Vagina (tissue), 2 donors: ENCODE measurements at regions not wholly inside any gene's neighbourhood (a gene's known extent, or its start where the extent isn't known, plus 50 kb on each side); places are given as distances from the start of the nearest gene placed in this dataset.

Source experiments
- POLR2A ChIP-seq, 2 donors: fragments of 450-650 bp; IDR thresholded peaks; one replicate each; pipeline ENCODE4 v1.6.1; 2017; ENCODE audit warnings: antibody characterized with exemption in 2 of 2, mild to moderate bottlenecking in 2 of 2, moderate library complexity in 2 of 2
- TF ChIP-seq, protein P1 (sequence below), 3 experiments: fragments of 450-650 bp in 2 of 3; fragments of 200-600 bp in 1 of 3; sonication (generic) in 1 of 3; IDR thresholded peaks; one replicate each; pipeline ENCODE4 v1.5.1; 2017 to 2019; ENCODE audit warnings: antibody characterized with exemption in 3 of 3, mild to moderate bottlenecking in 2 of 3, moderate library complexity in 2 of 3

DNA sequence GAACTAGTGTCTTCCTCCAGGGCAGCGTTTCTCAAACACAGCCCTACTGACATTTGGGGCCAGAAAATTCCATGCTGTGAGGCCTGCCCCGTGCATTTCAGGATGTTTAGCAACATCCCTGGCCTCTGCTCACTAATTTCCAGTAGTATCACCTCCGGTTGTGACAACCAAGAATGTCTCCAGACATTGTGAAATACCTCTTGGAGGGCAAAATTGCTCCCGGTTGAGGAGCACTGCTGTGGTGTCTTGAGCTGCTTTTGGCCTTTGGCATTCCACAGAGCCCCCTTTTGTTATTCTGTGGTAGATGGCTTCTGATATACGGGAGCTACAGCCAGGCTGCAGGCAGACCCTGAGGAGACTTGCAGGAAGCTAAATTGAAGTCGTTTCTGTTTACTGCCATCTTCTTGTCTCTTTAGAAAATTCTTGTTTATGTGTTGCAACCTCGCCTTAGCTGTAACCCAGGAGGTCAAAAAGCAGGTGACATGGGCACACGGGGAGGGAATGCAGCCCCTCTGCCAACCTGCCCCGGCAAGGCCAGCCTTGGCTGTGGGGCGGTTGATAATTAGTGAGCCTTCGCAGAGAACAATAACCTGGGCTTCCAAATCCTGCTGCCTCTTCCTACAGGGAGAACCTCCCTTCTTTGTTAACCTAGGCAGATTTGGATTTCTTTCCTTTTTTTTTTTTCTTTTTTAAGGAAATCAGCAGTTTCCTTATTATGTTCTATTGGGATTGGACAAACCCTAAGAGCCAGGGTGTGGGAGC, 74.7 kb upstream of the AKT3 start:
- no peak for TF ChIP-seq POLR2A (IDR thresholded peaks at IDR 0.05)
- TF ChIP-seq, protein P1, sequence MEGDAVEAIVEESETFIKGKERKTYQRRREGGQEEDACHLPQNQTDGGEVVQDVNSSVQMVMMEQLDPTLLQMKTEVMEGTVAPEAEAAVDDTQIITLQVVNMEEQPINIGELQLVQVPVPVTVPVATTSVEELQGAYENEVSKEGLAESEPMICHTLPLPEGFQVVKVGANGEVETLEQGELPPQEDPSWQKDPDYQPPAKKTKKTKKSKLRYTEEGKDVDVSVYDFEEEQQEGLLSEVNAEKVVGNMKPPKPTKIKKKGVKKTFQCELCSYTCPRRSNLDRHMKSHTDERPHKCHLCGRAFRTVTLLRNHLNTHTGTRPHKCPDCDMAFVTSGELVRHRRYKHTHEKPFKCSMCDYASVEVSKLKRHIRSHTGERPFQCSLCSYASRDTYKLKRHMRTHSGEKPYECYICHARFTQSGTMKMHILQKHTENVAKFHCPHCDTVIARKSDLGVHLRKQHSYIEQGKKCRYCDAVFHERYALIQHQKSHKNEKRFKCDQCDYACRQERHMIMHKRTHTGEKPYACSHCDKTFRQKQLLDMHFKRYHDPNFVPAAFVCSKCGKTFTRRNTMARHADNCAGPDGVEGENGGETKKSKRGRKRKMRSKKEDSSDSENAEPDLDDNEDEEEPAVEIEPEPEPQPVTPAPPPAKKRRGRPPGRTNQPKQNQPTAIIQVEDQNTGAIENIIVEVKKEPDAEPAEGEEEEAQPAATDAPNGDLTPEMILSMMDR (IDR thresholded peaks at IDR 0.05) = no peak
